COR-L47 (cell line): ENCODE measurements at regions not wholly inside any gene's neighbourhood (a gene's known extent, or its start where the extent isn't known, plus 50 kb on each side); places are given as distances from the start of the nearest gene placed in this dataset.

Source experiments
- DNase-seq: peaks from one replicate; lab custom pipeline; 2025; lab: John Stamatoyannopoulos, UW

GRCh38 chr5:124647352-124647751 lies 99.1 kb downstream of the ZNF608 start:
- DNase-seq: no peak

GRCh38 chr5:124645396-124645795 lies 101.0 kb downstream of the ZNF608 start:
- no peak for DNase-seq

GRCh38 chr5:124644582-124644981 lies 101.9 kb downstream of the ZNF608 start:
- no peak for DNase-seq

GRCh38 chr5:124644138-124644537 lies 102.3 kb downstream of the ZNF608 start:
- DNase-seq: no peak

- DNase-seq: no peak
Measured at GRCh38 chr5:124643336-124643735, 103.1 kb downstream of the ZNF608 start.

GRCh38 chr5:124642151-124642550 lies 104.3 kb downstream of the ZNF608 start:
- DNase-seq: no peak

- no peak for DNase-seq
Measured at GRCh38 chr5:124641154-124641792, 105.2 kb downstream of the ZNF608 start.

GRCh38 chr5:124639095-124639665 lies 107.3 kb downstream of the ZNF608 start:
- no peak for DNase-seq

- DNase-seq: no peak
Measured at GRCh38 chr5:124637011-124637410, 109.4 kb downstream of the ZNF608 start.

- DNase-seq: no peak
Measured at GRCh38 chr5:124634741-124635323, 111.6 kb downstream of the ZNF608 start.

GRCh38 chr5:124634228-124634739 lies 112.2 kb downstream of the ZNF608 start:
- DNase-seq: no peak

- DNase-seq: no peak
Measured at GRCh38 chr5:124633209-124633608, 113.2 kb downstream of the ZNF608 start.

GRCh38 chr5:124631874-124632550 lies 114.4 kb downstream of the ZNF608 start:
- DNase-seq: no peak

GRCh38 chr5:124630767-124631704 lies 115.4 kb downstream of the ZNF608 start:
- no peak for DNase-seq

- DNase-seq: no peak
Measured at GRCh38 chr5:124628721-124629596, 117.5 kb downstream of the ZNF608 start.

- DNase-seq: no peak
Measured at GRCh38 chr5:124627815-124628595, 118.4 kb downstream of the ZNF608 start.

- DNase-seq: no peak
Measured at GRCh38 chr5:124626053-124626452, 120.4 kb downstream of the ZNF608 start.

- DNase-seq: no peak
Measured at GRCh38 chr5:124623265-124623664, 123.2 kb downstream of the ZNF608 start.

GRCh38 chr5:124622851-124623250 lies 123.6 kb downstream of the ZNF608 start:
- no peak for DNase-seq

- no peak for DNase-seq
Measured at GRCh38 chr5:124621279-124621678, 125.2 kb downstream of the ZNF608 start.
